Transverse colon (tissue), 4 donors: ENCODE measurements at regions not wholly inside any gene's neighbourhood (a gene's known extent, or its start where the extent isn't known, plus 50 kb on each side); places are given as distances from the start of the nearest gene placed in this dataset.

Source experiments
- DNase-seq: peaks from one replicate; pipeline ENCODE4 v3.0.0-alpha.2; 2019
- H3K27ac ChIP-seq, 4 donors: fragments of 200-600 bp; sonication (generic); 2 replicates each; pipeline ENCODE4 v1.5.1; 2016 to 2018; ENCODE audit warnings: inconsistent platforms in 4 of 4
- H3K27me3 ChIP-seq: fragments of 200-600 bp; sonication (generic); 2 replicates; pipeline ENCODE4 v1.5.1; 2017; ENCODE audit warnings: inconsistent platforms
- H3K36me3 ChIP-seq, 4 donors: fragments of 200-600 bp; sonication (generic); 2 replicates each; pipeline ENCODE4 v1.5.1; 2017 to 2019; ENCODE audit warnings: inconsistent platforms in 4 of 4
- H3K4me1 ChIP-seq, 4 donors: fragments of 200-600 bp; sonication (generic); 2 replicates each; pipeline ENCODE4 v1.5.1; 2017 to 2020; ENCODE audit warnings: inconsistent platforms in 4 of 4
- H3K4me3 ChIP-seq, 4 donors: fragments of 200-600 bp; sonication (generic); 1 replicate in 1 of 4; 2 replicates in 3 of 4; pipeline versions ENCODE4 v1.5.1 to v1.6.1; 2017 to 2019; ENCODE audit warnings: inconsistent platforms in 4 of 4
- H3K9me3 ChIP-seq, 2 donors: fragments of 200-600 bp; sonication (generic); 2 replicates each; pipeline ENCODE4 v1.5.1; 2017 to 2019; ENCODE audit warnings: inconsistent platforms in 2 of 2
- EP300 ChIP-seq: sonication (generic); formaldehyde crosslinking; IDR thresholded peaks from one replicate; pipeline ENCODE4 v1.6.1; 2017; ENCODE audit warnings: antibody characterized with exemption, low read depth
- POLR2A ChIP-seq: fragments of 450-650 bp; IDR thresholded peaks from one replicate; pipeline ENCODE4 v1.6.1; 2016; ENCODE audit warnings: antibody characterized with exemption, mild to moderate bottlenecking, moderate library complexity
- POLR2AphosphoS5 ChIP-seq, 3 donors: sonication (generic); formaldehyde crosslinking; IDR thresholded peaks; one replicate each; pipeline ENCODE4 v1.6.1; 2016; ENCODE audit warnings: antibody characterized with exemption in 3 of 3
- WGBS, 2 donors: methylation state at CpG; one replicate each; pipeline ENCODE4 v1.1.5; 2018; ENCODE audit warnings: low coverage in 1 of 2; 5-methylcytosine and 5-hydroxymethylcytosine counted together
- in situ Hi-C, 4 donors: fragments of 200-750 bp; cut with MboI; loops; one replicate each; pipeline versions ENCODE4 v1.15.0 to v1.15.1; 2017; ENCODE audit warnings: low sequenced_read_pairs in 3 of 4, low pct_ligation_motif_present in 1 of 4, low pct_unique_long_range_greater_than_20kb in 1 of 4
- intact Hi-C: fragments of 100-400 bp; cut with DNase I; formaldehyde crosslinking; loops from one replicate; pipeline ENCODE4 v1.15.1; 2023; ENCODE audit warnings: low total_unique reads
- TF ChIP-seq, protein P1 (sequence below), 5 experiments: fragments of 200-600 bp in 3 of 5; fragments of 450-650 bp in 2 of 5; sonication (generic) in 3 of 5; IDR thresholded peaks; 1 replicate in 2 of 5; 2 replicates in 3 of 5; pipeline ENCODE4 v1.5.1; 2016 to 2017; ENCODE audit warnings: antibody characterized with exemption in 5 of 5, inconsistent platforms in 3 of 5, mild to moderate bottlenecking in 2 of 5, moderate library complexity in 1 of 5

DNA sequence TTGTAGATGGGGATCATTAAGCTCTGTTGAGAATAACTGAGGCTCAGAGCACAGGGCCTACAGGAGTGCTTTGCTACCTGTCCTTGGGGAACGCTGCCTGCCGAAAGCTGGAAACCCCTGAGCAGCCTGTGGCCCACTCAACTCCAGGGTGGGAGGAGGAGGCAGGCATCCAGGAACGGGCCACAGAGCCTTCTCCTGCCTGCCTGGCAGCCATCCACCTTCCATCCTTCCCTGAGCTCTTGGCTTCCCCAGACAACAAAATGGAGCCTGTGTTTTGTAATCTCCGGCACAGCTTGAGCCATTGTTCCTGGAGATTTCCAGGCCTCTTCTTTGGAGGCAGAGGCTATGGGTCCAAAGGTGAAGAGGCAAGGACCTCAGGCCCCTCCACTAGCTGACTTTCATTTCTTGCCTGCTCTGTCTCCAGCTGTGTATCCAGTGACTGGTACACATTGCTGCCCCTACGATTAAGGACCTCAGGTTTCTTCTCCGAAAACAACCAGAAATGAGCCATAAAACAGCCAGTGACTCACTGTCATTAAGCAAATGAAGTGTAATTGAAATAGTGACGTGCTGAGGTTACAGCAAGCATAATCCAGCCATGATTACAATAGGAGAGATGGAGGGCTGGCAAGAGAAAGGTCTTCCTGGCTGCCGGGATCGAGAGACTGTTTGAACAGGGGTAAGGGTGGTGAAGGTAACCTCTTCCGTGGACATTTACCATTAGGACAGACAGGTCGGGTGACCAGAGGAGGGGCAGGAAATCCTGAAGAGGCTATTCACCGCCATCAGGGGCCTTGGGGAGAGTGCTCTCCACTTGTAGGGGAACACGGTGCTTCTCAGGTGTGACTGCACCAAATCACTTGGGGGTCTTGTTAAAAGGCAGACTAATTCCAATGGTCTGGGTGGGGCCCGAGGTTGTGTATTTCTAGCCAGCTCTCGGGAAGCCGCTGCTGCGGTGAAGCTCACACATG lies 56.3 kb upstream of the KCNA5 start:
- intact Hi-C loops, result no loop called here
- no peaks in the 10 kb centered on the region for H3K4me1 ChIP-seq
- H3K27me3 ChIP-seq, result peaks cover 7% of the 10 kb centered on the region
- in situ Hi-C loops, result no loop called here
- no peak overlapping the region for H3K4me3 ChIP-seq
- no peak for DNase-seq
- WGBS, 2 donors, result 64 to 70% methylated on average over 4 to 17 of the region's 17 CpGs
- H3K27ac ChIP-seq, result no peak overlapping the region
- TF ChIP-seq EP300, result no peak
- no peak for TF ChIP-seq POLR2AphosphoS5 (IDR thresholded peaks at IDR 0.05)
- TF ChIP-seq POLR2A, result no peak
- TF ChIP-seq, protein P1, sequence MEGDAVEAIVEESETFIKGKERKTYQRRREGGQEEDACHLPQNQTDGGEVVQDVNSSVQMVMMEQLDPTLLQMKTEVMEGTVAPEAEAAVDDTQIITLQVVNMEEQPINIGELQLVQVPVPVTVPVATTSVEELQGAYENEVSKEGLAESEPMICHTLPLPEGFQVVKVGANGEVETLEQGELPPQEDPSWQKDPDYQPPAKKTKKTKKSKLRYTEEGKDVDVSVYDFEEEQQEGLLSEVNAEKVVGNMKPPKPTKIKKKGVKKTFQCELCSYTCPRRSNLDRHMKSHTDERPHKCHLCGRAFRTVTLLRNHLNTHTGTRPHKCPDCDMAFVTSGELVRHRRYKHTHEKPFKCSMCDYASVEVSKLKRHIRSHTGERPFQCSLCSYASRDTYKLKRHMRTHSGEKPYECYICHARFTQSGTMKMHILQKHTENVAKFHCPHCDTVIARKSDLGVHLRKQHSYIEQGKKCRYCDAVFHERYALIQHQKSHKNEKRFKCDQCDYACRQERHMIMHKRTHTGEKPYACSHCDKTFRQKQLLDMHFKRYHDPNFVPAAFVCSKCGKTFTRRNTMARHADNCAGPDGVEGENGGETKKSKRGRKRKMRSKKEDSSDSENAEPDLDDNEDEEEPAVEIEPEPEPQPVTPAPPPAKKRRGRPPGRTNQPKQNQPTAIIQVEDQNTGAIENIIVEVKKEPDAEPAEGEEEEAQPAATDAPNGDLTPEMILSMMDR (IDR thresholded peaks at IDR 0.05), result no peak
- no peaks in the 10 kb centered on the region for H3K36me3 ChIP-seq
- H3K9me3 ChIP-seq, result no peaks in the 10 kb centered on the region

DNA sequence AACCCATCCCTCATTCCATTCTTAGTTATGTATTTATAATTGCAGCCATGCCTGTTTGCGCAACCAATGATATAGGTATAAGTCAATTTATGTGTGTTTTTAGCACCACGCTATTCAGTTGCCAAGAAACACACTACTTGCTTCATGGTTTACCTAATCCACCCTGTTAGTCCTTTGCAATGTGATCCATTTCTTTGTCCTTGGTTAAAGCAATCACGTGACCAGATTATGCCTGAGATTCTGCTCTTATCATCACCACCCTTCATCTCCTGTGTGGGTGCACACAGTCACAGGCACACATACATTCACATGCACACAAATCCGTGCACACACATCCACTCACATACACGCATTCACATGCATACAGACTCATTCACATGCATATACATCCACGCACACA lies 52.3 kb upstream of the KCNA5 start:
- Histone ChIP-seq H3K27me3 (peaks cover 35% of the 10 kb centered on the region), H3K36me3 (no peaks in the 10 kb centered on the region), H3K4me3 (no peak overlapping the region), H3K4me1 (no peaks in the 10 kb centered on the region), H3K27ac (no peak overlapping the region), H3K9me3 (no peaks in the 10 kb centered on the region)
- intact Hi-C loops, result no loop called here
- in situ Hi-C loops, result loop anchor here in 1 of 4 donors (10.0 kb wide), 1 partner anchor 137 kb away; no protein-coding TSS in a partner anchor
- no peak for TF ChIP-seq POLR2A
- TF ChIP-seq, protein P1 (IDR thresholded peaks at IDR 0.05), result no peak
- 64 to 88% methylated on average over 1 to 6 of the region's 6 CpGs for whole genome bisulfite sequencing, 2 donors
- no peak for DNase-seq

DNA sequence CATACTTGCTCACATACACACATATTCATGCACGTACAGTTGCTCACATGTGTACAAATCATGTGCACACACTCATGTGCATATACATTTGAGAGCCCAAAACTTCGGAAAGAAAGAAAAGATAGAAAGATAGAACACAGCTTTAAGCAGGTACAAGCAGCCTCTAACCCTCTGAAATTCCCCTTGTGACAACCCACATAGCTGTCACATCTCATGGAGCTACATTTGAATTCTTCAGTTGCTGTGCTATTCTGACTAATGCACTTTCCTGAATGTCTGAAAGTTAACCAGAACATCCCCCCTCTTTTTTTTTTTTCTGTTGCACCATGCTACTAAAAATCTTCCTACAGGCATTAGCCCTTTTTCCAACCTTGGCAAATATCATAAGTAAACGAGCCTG lies 51.9 kb upstream of the KCNA5 start:
- in situ Hi-C loops, result loop anchor here in 1 of 4 donors (10.0 kb wide), 1 partner anchor 137 kb away; no protein-coding TSS in a partner anchor
- TF ChIP-seq, protein P1 (IDR thresholded peaks at IDR 0.05), result no peak
- TF ChIP-seq POLR2AphosphoS5 (IDR thresholded peaks at IDR 0.05) (no peak), POLR2A (no peak), EP300 (no peak)
- H3K27ac ChIP-seq, result no peak overlapping the region

DNA sequence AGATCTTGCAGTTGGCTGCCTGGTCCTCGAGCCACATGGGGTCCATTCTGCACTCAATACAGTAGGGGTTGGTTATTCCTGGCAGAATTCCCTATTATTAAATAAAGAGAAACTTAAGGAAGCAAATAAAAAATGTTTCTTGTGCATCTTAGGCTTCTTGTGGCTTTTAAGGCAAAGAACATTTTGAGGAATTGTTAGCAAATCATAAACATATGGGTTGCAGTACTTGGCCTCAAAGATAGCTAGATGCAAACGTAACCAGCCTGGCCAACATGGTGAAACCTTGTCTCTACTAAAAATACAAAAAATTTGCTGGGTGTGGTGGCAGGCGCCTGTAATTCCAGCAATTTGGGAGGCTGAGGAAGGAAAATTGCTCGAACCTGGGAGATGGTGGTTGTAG lies 50.8 kb upstream of the KCNA5 start:
- H3K4me3 ChIP-seq, result no peak overlapping the region
- no peaks in the 10 kb centered on the region for H3K36me3 ChIP-seq
- no peaks in the 10 kb centered on the region for H3K4me1 ChIP-seq
- WGBS, 2 donors, result 69 to 79% methylated on average over 4 of the region's 4 CpGs
- H3K27me3 ChIP-seq, result peaks cover 39% of the 10 kb centered on the region
- no peak overlapping the region for H3K27ac ChIP-seq
- TF ChIP-seq POLR2A (no peak), POLR2AphosphoS5 (IDR thresholded peaks at IDR 0.05) (no peak), EP300 (no peak)
- TF ChIP-seq, protein P1 (IDR thresholded peaks at IDR 0.05), result no peak
- intact Hi-C loops, result no loop called here
- H3K9me3 ChIP-seq, result no peaks in the 10 kb centered on the region
- in situ Hi-C loops, result loop anchor here in 1 of 4 donors (10.0 kb wide), 1 partner anchor 138 kb away; no protein-coding TSS in a partner anchor
- no peak for DNase-seq

More for the DNA sequence above, 51.9 kb upstream of the KCNA5 start:
- Histone ChIP-seq H3K36me3 (no peaks in the 10 kb centered on the region), H3K4me1 (no peaks in the 10 kb centered on the region), H3K4me3 (no peak overlapping the region), H3K9me3 (no peaks in the 10 kb centered on the region), H3K27me3 (peaks cover 39% of the 10 kb centered on the region)
- DNase-seq, result no peak
- intact Hi-C loops, result no loop called here
- WGBS, 2 donors, result 39 to 45% methylated on average over 3 of the region's 3 CpGs
